IMR-90 (cell line): ENCODE measurements at regions not wholly inside any gene's neighbourhood (a gene's known extent, or its start where the extent isn't known, plus 50 kb on each side); places are given as distances from the start of the nearest gene placed in this dataset.
"Not testable (repeated sequence)": the region's sequence is repeated elsewhere in the genome, so short reads cannot be mapped to it uniquely, and the experiment has no call there.

ENCODE experiments used
- ATAC-seq: fragments of 200-7000 bp; cut with Tn5 transposase; 2 replicates; pipeline ENCODE4 v1.9.1; 2020; ENCODE audit warnings: low read depth, mild to moderate bottlenecking, moderate library complexity
- BruUV-seq: library from RNA; stranded (reverse); fragments of 400-500 nt; replicated peaks from 2 replicates; lab custom pipeline; 2021; lab: Mats Ljungman, UMichigan
- CTCF ChIA-PET: fragments of 300-600 bp; formaldehyde crosslinking; extraction: SDS; loops from one replicate; lab custom pipeline; 2021; ENCODE audit warnings: antibody characterized with exemption; lab: Yijun Ruan, JAX
- POLR2A ChIA-PET: fragments of 300-600 bp; sonication (Branson Sonifier 250); formaldehyde crosslinking; loops from one replicate; lab custom pipeline; 2022; ENCODE audit warnings: antibody characterized with exemption; ENCODE audit not compliant: unreplicated experiment; lab: Charles Lee
- DNase-seq: peaks from one replicate; pipeline ENCODE4 v3.0.0; 2013
- H2AFZ ChIP-seq: replicated peaks from 2 replicates; pipeline ENCODE3; 2013; ENCODE audit warnings: low read length, mild to moderate bottlenecking; ENCODE audit not compliant: poor library complexity
- H2AK5ac ChIP-seq: 2 replicates; pipeline ENCODE4 v1.6.1; 2013; ENCODE audit warnings: low read depth, low read length, inconsistent platforms
- H2AK9ac ChIP-seq: replicated peaks from 2 replicates; pipeline ENCODE3; 2013; ENCODE audit warnings: mild to moderate bottlenecking, low read depth, low read length, moderate library complexity; ENCODE audit not compliant: poor library complexity
- H2BK120ac ChIP-seq: 2 replicates; pipeline ENCODE4 v1.6.1; 2013; ENCODE audit warnings: low read depth, low read length, inconsistent platforms
- H2BK15ac ChIP-seq: 3 replicates; pipeline ENCODE4 v1.6.1; 2013; ENCODE audit warnings: low read depth, low read length, inconsistent platforms
- H2BK20ac ChIP-seq: 2 replicates; pipeline ENCODE4 v1.6.1; 2013; ENCODE audit warnings: low read depth, mild to moderate bottlenecking, inconsistent platforms, low read length, moderate library complexity
- H2BK5ac ChIP-seq: 2 replicates; pipeline ENCODE4 v1.6.1; 2013; ENCODE audit warnings: mild to moderate bottlenecking, low read depth, low read length, inconsistent platforms; ENCODE audit not compliant: poor library complexity, severe bottlenecking
- H3K14ac ChIP-seq: replicated peaks from 2 replicates; pipeline ENCODE4 v1.6.1; 2013; ENCODE audit warnings: low read depth, low read length, inconsistent platforms
- H3K18ac ChIP-seq: 2 replicates; pipeline ENCODE4 v1.6.1; 2013; ENCODE audit warnings: low read depth, low read length, control low read depth
- H3K23ac ChIP-seq: 2 replicates; pipeline ENCODE4 v1.6.1; 2013; ENCODE audit warnings: low read depth, low read length, inconsistent platforms
- H3K27ac ChIP-seq: 2 replicates; pipeline ENCODE4 v1.5.1; 2013; ENCODE audit warnings: mild to moderate bottlenecking, control low read depth, low read length; ENCODE audit not compliant: insufficient read depth
- H3K27me3 ChIP-seq: 2 replicates; pipeline ENCODE4 v1.6.1; 2013; ENCODE audit warnings: low read length; ENCODE audit not compliant: control insufficient read depth, insufficient read depth
- H3K36me3 ChIP-seq: 2 replicates; pipeline ENCODE4 v1.6.1; 2013; ENCODE audit warnings: low read length, mixed read lengths; ENCODE audit not compliant: control insufficient read depth, insufficient read depth
- H3K4ac ChIP-seq: 2 replicates; pipeline ENCODE4 v1.6.1; 2013; ENCODE audit warnings: low read depth, low read length, inconsistent platforms
- H3K4me1 ChIP-seq: 2 replicates; pipeline ENCODE4 v1.6.1; 2013; ENCODE audit warnings: low read length, mixed read lengths; ENCODE audit not compliant: control insufficient read depth, insufficient read depth
- H3K4me2 ChIP-seq: 2 replicates; pipeline ENCODE4 v1.6.1; 2013; ENCODE audit warnings: low read depth, mild to moderate bottlenecking, control low read depth, low read length, moderate library complexity
- H3K4me3 ChIP-seq: 2 replicates; pipeline ENCODE4 v1.5.1; 2013; ENCODE audit warnings: low read depth, mild to moderate bottlenecking, control low read depth, low read length, moderate library complexity; ENCODE audit not compliant: insufficient read depth
- H3K56ac ChIP-seq: 2 replicates; pipeline ENCODE4 v1.6.1; 2013; ENCODE audit warnings: low read length, inconsistent platforms; ENCODE audit not compliant: insufficient read depth; ENCODE audit errors: extremely low read depth
- H3K79me1 ChIP-seq, 2 experiments: 2 replicates each; pipeline ENCODE4 v1.6.1; 2013; ENCODE audit warnings: low read length in 2 of 2, inconsistent platforms in 1 of 2, low read depth in 1 of 2
- H3K9ac ChIP-seq: 2 replicates; pipeline ENCODE4 v1.6.1; 2013; ENCODE audit warnings: low read depth, low read length, control low read depth
- H3K9me1 ChIP-seq: 2 replicates; pipeline ENCODE4 v1.6.1; 2013; ENCODE audit warnings: low read length, inconsistent platforms; ENCODE audit not compliant: insufficient read depth
- H3K9me3 ChIP-seq: 2 replicates; pipeline ENCODE4 v1.6.1; 2013; ENCODE audit warnings: low read length; ENCODE audit not compliant: control insufficient read depth, insufficient read depth
- H4K20me1 ChIP-seq: 2 replicates; pipeline ENCODE4 v1.6.1; 2013; ENCODE audit warnings: low read length, inconsistent platforms; ENCODE audit not compliant: insufficient read depth
- H4K5ac ChIP-seq: 2 replicates; pipeline ENCODE4 v1.6.1; 2013; ENCODE audit warnings: mild to moderate bottlenecking, low read depth, low read length, control low read depth
- H4K8ac ChIP-seq, 2 experiments: 2 replicates each; pipeline ENCODE4 v1.6.1; 2013; ENCODE audit warnings: low read depth in 2 of 2, low read length in 2 of 2, control low read depth in 1 of 2, inconsistent platforms in 1 of 2
- H4K91ac ChIP-seq: 2 replicates; pipeline ENCODE4 v1.6.1; 2013; ENCODE audit warnings: low read depth, low read length, inconsistent platforms; ENCODE audit not compliant: insufficient read depth
- CEBPB ChIP-seq: IDR thresholded peaks from 2 replicates; pipeline ENCODE4 v1.6.1; 2012; ENCODE audit warnings: low read depth, low read length, improper control_type of control experiment
- NFE2L2 ChIP-seq: fragments of 150-350 bp; IDR thresholded peaks from 2 replicates; pipeline ENCODE4 v1.6.1; 2016; ENCODE audit warnings: low read depth, mild to moderate bottlenecking, low read length
- RAD21 ChIP-seq: IDR thresholded peaks from 2 replicates; pipeline ENCODE4 v1.6.1; 2012; ENCODE audit warnings: low read length, improper control_type of control experiment
- SMC3 ChIP-seq: fragments of 150-350 bp; IDR thresholded peaks from 2 replicates; pipeline ENCODE4 v1.6.1; 2016; ENCODE audit warnings: low read depth, mild to moderate bottlenecking, antibody characterized with exemption, low read length, moderate library complexity
- WGBS, 2 experiments: methylation state at CpG; one replicate each; pipeline versions ENCODE4 v1.1.5 to v1.1.7; 2013; ENCODE audit warnings: missing lambda C conversion rate in 2 of 2; ENCODE audit not compliant: insufficient read length in 1 of 2; ENCODE audit errors: extremely low coverage in 2 of 2; 5-methylcytosine and 5-hydroxymethylcytosine counted together
- dilution Hi-C: fragments of 300-500 bp; cut with HindIII; formaldehyde crosslinking; loops from one replicate; pipeline ENCODE4 v1.14.3; 2018; ENCODE audit warnings: low sequenced_read_pairs; ENCODE audit not compliant: unreplicated experiment
- in situ Hi-C: fragments of 300-500 bp; cut with MboI; formaldehyde crosslinking; loops from 3 replicates; pipeline ENCODE4 v1.14.3; 2019; ENCODE audit warnings: low sequenced_read_pairs, inconsistent platforms, mixed read lengths
- intact Hi-C: fragments of 100-400 bp; cut with micrococcal nuclease; formaldehyde crosslinking; loops from 2 replicates; pipeline ENCODE4 v1.10.0; 2022
- TF ChIP-seq, protein P1 (sequence below): fragments of 150-350 bp; IDR thresholded peaks from 2 replicates; pipeline ENCODE4 v1.6.1; 2016; ENCODE audit warnings: low read depth, mild to moderate bottlenecking, low read length, moderate library complexity, borderline replicate concordance
- TF ChIP-seq, protein P2 (sequence below): fragments of 150-350 bp; IDR thresholded peaks from 2 replicates; pipeline ENCODE4 v1.6.1; 2017; ENCODE audit warnings: mild to moderate bottlenecking, antibody characterized with exemption, low read length, low read depth

DNA sequence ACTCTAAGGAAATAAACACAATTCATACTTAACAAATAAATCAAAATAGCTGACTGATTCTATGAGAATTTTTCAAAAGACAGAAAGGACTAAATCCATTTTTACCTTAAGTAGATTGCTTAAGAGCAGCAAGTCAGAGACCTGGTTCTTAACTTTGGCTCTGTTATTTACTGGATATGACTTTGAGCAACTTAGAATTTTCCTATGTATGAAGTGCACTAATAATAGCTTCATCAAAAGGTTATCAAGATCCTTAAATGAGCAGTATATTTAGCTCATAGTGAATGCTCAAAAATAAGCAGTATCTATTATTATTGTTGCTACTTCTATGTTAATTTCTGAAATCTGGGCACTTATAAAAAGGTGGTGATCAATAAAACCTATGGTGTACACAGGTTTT is 95.3 kb downstream of the POSTN start:
- no peak overlapping the region for H3K56ac ChIP-seq
- no TSS peak for BruUV-seq
- CTCF ChIA-PET: no interaction called here
- H3K14ac ChIP-seq: no peak overlapping the region
- no peak overlapping the region for H3K23ac ChIP-seq
- no peak overlapping the region for H3K9ac ChIP-seq
- H4K20me1 ChIP-seq: no peaks in the 10 kb centered on the region
- no peak overlapping the region for H2BK20ac ChIP-seq
- H2AK9ac ChIP-seq: no peak overlapping the region
- no peak overlapping the region for H3K4me3 ChIP-seq
- H3K9me1 ChIP-seq: no peaks in the 10 kb centered on the region
- H3K18ac ChIP-seq: no peak overlapping the region
- H2AK5ac ChIP-seq: no peak overlapping the region
- in situ Hi-C loops: no loop called here
- no peaks in the 10 kb centered on the region for H3K27me3 ChIP-seq
- no peaks in the 10 kb centered on the region for H3K9me3 ChIP-seq
- dilution Hi-C loops: no loop called here
- no peaks in the 10 kb centered on the region for H3K36me3 ChIP-seq
- H3K4me2 ChIP-seq: no peak overlapping the region
- H2AFZ ChIP-seq: no peak overlapping the region
- POLR2A ChIA-PET: no interaction called here
- H3K27ac ChIP-seq: no peak overlapping the region
- no peak overlapping the region for H4K5ac ChIP-seq
- no peak overlapping the region for H2BK5ac ChIP-seq
- no peak overlapping the region for H4K91ac ChIP-seq
- TF ChIP-seq SMC3 (no peak), NFE2L2 (no peak), RAD21 (no peak), CEBPB (no peak)
- TF ChIP-seq, protein P1, sequence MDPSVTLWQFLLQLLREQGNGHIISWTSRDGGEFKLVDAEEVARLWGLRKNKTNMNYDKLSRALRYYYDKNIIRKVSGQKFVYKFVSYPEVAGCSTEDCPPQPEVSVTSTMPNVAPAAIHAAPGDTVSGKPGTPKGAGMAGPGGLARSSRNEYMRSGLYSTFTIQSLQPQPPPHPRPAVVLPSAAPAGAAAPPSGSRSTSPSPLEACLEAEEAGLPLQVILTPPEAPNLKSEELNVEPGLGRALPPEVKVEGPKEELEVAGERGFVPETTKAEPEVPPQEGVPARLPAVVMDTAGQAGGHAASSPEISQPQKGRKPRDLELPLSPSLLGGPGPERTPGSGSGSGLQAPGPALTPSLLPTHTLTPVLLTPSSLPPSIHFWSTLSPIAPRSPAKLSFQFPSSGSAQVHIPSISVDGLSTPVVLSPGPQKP: no peak
- TF ChIP-seq, protein P2, sequence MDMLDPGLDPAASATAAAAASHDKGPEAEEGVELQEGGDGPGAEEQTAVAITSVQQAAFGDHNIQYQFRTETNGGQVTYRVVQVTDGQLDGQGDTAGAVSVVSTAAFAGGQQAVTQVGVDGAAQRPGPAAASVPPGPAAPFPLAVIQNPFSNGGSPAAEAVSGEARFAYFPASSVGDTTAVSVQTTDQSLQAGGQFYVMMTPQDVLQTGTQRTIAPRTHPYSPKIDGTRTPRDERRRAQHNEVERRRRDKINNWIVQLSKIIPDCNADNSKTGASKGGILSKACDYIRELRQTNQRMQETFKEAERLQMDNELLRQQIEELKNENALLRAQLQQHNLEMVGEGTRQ: no peak
- H2BK120ac ChIP-seq: no peak overlapping the region
- no peak overlapping the region for H4K8ac ChIP-seq
- intact Hi-C loops: no loop called here
- no peaks in the 10 kb centered on the region for H3K4me1 ChIP-seq
- DNase-seq: no peak
- no peak for ATAC-seq
- H3K79me1 ChIP-seq: no peaks in the 10 kb centered on the region
- H3K4ac ChIP-seq: no peak overlapping the region
- H2BK15ac ChIP-seq: no peak overlapping the region

DNA sequence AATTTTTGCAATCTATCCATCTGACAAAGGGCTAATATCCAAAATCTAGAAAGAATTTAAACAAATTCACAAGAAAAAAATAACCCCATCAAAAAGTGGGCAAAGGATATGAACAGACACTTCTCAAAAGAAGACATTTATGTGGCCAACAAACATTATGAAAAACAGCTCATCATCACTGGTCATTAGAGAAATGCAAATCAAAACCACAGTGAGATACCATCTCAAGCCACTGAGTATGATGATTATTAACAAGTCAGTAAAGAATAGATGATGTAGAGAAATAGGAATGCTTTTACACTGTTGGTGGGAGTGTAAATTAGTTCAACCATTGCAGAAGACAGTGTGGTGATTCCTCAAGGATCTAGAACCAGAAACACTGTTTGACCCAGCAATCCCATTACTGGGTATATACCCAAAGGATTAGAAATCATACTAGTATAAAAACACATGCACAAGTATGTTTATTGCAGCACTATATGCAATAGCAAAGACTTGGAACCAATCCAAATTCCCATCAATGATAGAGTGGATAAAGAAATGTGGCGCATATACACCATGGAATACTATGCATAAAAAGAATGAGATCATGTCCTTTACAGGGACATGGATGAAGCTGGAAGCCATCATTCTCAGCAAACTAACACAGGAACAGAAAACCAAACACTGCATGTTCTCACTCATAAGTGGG is 96.1 kb downstream of the POSTN start:
- H3K23ac ChIP-seq, in situ Hi-C loops, H3K18ac ChIP-seq, H3K4me3 ChIP-seq, H4K8ac ChIP-seq, H3K27ac ChIP-seq, H3K79me1 ChIP-seq, BruUV-seq, H3K4me2 ChIP-seq, H3K56ac ChIP-seq, H2BK120ac ChIP-seq, H3K36me3 ChIP-seq, H3K9me3 ChIP-seq, POLR2A ChIA-PET, H3K14ac ChIP-seq, H3K4me1 ChIP-seq, dilution Hi-C loops, H2BK20ac ChIP-seq, H2AFZ ChIP-seq, H2BK15ac ChIP-seq, H4K20me1 ChIP-seq, H2AK9ac ChIP-seq, H2BK5ac ChIP-seq, ATAC-seq, H4K91ac ChIP-seq, H3K27me3 ChIP-seq, H2AK5ac ChIP-seq, H3K4ac ChIP-seq, H4K5ac ChIP-seq, DNase-seq, CTCF ChIA-PET, H3K9me1 ChIP-seq, intact Hi-C loops, H3K9ac ChIP-seq: not testable (repeated sequence)
- WGBS, 2 experiments: no CpG with 5 or more reads among the region's 1 CpG
